Transverse colon (tissue), 3 donors: ENCODE measurements at regions not wholly inside any gene's neighbourhood (a gene's known extent, or its start where the extent isn't known, plus 50 kb on each side); places are given as distances from the start of the nearest gene placed in this dataset.

Experiments
- EP300 ChIP-seq: sonication (generic); formaldehyde crosslinking; IDR thresholded peaks from one replicate; pipeline ENCODE4 v1.6.1; 2017; ENCODE audit warnings: antibody characterized with exemption, low read depth
- POLR2A ChIP-seq: fragments of 450-650 bp; IDR thresholded peaks from one replicate; pipeline ENCODE4 v1.6.1; 2016; ENCODE audit warnings: antibody characterized with exemption, mild to moderate bottlenecking, moderate library complexity
- TF ChIP-seq, protein P1 (sequence below), 5 experiments: fragments of 200-600 bp in 3 of 5; fragments of 450-650 bp in 2 of 5; sonication (generic) in 3 of 5; IDR thresholded peaks; 1 replicate in 2 of 5; 2 replicates in 3 of 5; pipeline ENCODE4 v1.5.1; 2016 to 2017; ENCODE audit warnings: antibody characterized with exemption in 5 of 5, inconsistent platforms in 3 of 5, mild to moderate bottlenecking in 2 of 5, moderate library complexity in 1 of 5

DNA sequence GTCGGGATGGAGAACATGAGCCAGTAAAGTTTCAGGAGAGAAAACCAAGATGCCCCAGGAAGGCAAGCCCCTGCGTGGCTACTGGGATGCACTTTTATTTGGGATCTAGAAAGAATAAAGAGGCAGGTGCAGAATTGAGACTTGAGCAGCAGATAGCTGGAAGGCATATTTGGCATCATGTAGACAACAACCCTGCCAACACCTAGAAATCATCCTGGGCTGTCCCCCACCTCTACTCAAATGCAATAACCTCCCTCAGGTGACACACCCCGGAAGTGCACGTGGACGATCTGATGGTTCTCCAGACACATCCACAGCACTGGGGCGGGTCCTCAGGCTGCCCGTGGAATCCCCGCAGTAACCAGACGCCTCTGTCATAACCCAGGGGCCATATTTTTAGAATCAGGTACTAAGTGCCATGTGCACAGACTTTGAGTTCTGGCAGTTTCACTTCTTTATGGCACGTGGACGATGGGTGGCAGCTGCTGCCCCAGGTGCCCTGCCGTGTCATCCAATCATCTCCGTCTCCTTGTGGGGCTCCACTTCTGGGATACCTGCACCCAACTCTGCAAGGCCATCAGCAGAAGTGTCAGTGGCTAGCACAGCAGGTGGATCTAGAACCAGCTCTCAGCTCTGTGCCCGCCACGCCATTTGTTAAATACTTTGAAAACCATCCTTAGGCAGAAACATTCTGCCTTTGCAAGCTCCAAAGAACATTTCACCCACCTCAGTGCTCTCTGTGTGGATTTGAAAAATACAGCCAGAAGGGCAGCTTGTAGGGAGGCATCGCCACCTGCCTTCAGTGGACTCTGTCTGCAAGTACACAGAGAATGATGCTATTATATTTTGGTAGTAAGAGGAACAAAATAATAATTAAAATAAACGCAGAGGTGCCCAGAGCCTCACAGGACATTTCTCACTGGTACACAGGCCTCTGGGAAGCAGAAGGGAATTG lies 771.7 kb upstream of the TMEM132C start:
- TF ChIP-seq EP300 (no peak), POLR2A (no peak)
- TF ChIP-seq, protein P1, sequence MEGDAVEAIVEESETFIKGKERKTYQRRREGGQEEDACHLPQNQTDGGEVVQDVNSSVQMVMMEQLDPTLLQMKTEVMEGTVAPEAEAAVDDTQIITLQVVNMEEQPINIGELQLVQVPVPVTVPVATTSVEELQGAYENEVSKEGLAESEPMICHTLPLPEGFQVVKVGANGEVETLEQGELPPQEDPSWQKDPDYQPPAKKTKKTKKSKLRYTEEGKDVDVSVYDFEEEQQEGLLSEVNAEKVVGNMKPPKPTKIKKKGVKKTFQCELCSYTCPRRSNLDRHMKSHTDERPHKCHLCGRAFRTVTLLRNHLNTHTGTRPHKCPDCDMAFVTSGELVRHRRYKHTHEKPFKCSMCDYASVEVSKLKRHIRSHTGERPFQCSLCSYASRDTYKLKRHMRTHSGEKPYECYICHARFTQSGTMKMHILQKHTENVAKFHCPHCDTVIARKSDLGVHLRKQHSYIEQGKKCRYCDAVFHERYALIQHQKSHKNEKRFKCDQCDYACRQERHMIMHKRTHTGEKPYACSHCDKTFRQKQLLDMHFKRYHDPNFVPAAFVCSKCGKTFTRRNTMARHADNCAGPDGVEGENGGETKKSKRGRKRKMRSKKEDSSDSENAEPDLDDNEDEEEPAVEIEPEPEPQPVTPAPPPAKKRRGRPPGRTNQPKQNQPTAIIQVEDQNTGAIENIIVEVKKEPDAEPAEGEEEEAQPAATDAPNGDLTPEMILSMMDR (IDR thresholded peaks at IDR 0.05) = no peak
